Vagina (tissue), 2 donors: ENCODE measurements at regions not wholly inside any gene's neighbourhood (a gene's known extent, or its start where the extent isn't known, plus 50 kb on each side); places are given as distances from the start of the nearest gene placed in this dataset.

Experiments used
- DNase-seq, 2 donors: peaks; one replicate each; pipeline ENCODE4 v3.0.0-alpha.2; 2017; ENCODE audit errors: extremely low spot score in 2 of 2
- H3K27ac ChIP-seq: fragments of 200-600 bp; sonication (generic); one replicate; pipeline ENCODE4 v1.5.1; 2019
- H3K27me3 ChIP-seq: fragments of 200-600 bp; sonication (generic); one replicate; pipeline ENCODE4 v1.5.1; 2019
- H3K36me3 ChIP-seq, 2 donors: fragments of 200-600 bp; sonication (generic); one replicate each; pipeline ENCODE4 v1.5.1; 2017 to 2019
- H3K4me1 ChIP-seq: fragments of 200-600 bp; sonication (generic); one replicate; pipeline ENCODE4 v1.5.1; 2019
- H3K4me3 ChIP-seq, 2 donors: fragments of 200-600 bp; sonication (generic); 1 replicate in 1 of 2; 2 replicates in 1 of 2; pipeline ENCODE4 v1.5.1; 2016 to 2019
- H3K9me3 ChIP-seq: fragments of 200-600 bp; sonication (generic); one replicate; pipeline ENCODE4 v1.5.1; 2019
- POLR2A ChIP-seq, 2 donors: fragments of 450-650 bp; IDR thresholded peaks; one replicate each; pipeline ENCODE4 v1.6.1; 2017; ENCODE audit warnings: antibody characterized with exemption in 2 of 2, mild to moderate bottlenecking in 2 of 2, moderate library complexity in 2 of 2
- POLR2AphosphoS5 ChIP-seq, 2 donors: sonication (generic); formaldehyde crosslinking; IDR thresholded peaks; one replicate each; pipeline ENCODE4 v1.9.0; 2017; ENCODE audit warnings: antibody characterized with exemption in 2 of 2, mild to moderate bottlenecking in 2 of 2, low read depth in 1 of 2; ENCODE audit not compliant: insufficient read depth in 1 of 2
- intact Hi-C: fragments of 100-400 bp; cut with DNase I; formaldehyde crosslinking; loops from one replicate; pipeline ENCODE4 v1.15.1; 2023
- TF ChIP-seq, protein P1 (sequence below), 3 experiments: fragments of 450-650 bp in 2 of 3; fragments of 200-600 bp in 1 of 3; sonication (generic) in 1 of 3; IDR thresholded peaks; one replicate each; pipeline ENCODE4 v1.5.1; 2017 to 2019; ENCODE audit warnings: antibody characterized with exemption in 3 of 3, mild to moderate bottlenecking in 2 of 3, moderate library complexity in 2 of 3

GRCh38 chr9:7237473-7238246, 479.9 kb downstream of the KDM4C start:
- H3K36me3 ChIP-seq: no peaks in the 10 kb centered on the region
- no peaks in the 10 kb centered on the region for H3K9me3 ChIP-seq
- intact Hi-C loops: no loop called here
- no peaks in the 10 kb centered on the region for H3K4me1 ChIP-seq
- H3K4me3 ChIP-seq: no peak overlapping the region
- DNase-seq: no peak
- H3K27ac ChIP-seq: no peak overlapping the region
- no peaks in the 10 kb centered on the region for H3K27me3 ChIP-seq
- TF ChIP-seq POLR2AphosphoS5 (IDR thresholded peaks at IDR 0.05; ENCODE audit: insufficient read depth in 1 of 2, low read depth in 1 of 2) (no peak), POLR2A (IDR thresholded peaks at IDR 0.05) (no peak)
- TF ChIP-seq, protein P1, sequence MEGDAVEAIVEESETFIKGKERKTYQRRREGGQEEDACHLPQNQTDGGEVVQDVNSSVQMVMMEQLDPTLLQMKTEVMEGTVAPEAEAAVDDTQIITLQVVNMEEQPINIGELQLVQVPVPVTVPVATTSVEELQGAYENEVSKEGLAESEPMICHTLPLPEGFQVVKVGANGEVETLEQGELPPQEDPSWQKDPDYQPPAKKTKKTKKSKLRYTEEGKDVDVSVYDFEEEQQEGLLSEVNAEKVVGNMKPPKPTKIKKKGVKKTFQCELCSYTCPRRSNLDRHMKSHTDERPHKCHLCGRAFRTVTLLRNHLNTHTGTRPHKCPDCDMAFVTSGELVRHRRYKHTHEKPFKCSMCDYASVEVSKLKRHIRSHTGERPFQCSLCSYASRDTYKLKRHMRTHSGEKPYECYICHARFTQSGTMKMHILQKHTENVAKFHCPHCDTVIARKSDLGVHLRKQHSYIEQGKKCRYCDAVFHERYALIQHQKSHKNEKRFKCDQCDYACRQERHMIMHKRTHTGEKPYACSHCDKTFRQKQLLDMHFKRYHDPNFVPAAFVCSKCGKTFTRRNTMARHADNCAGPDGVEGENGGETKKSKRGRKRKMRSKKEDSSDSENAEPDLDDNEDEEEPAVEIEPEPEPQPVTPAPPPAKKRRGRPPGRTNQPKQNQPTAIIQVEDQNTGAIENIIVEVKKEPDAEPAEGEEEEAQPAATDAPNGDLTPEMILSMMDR (IDR thresholded peaks at IDR 0.05): no peak

DNA sequence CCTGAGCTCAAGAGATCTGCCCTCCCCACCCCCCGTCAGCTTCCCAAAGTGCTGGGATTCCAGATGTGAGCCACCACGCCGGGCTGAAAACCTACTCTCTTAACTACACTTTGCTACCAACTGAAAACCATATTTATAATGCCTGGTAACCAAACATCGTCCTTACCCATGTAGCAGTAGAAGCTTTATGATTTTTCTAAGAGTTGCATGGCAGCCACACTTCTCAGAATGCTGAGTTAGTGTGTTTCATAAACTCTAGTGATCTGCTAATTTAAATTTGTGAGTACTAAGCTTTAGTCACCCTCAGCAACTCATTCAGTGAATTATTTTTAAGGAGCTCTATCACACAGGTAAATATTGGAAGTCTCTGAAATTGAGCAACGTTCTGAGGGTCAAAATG, 478.4 kb downstream of the KDM4C start:
- TF ChIP-seq, protein P1 (IDR thresholded peaks at IDR 0.05): no peak
- TF ChIP-seq POLR2AphosphoS5 (IDR thresholded peaks at IDR 0.05; ENCODE audit: insufficient read depth in 1 of 2, low read depth in 1 of 2) (no peak), POLR2A (IDR thresholded peaks at IDR 0.05) (no peak)
- Histone ChIP-seq H3K4me1 (no peaks in the 10 kb centered on the region), H3K9me3 (no peaks in the 10 kb centered on the region), H3K27me3 (no peaks in the 10 kb centered on the region), H3K4me3 (no peak overlapping the region), H3K36me3 (no peaks in the 10 kb centered on the region), H3K27ac (no peak overlapping the region)
- intact Hi-C loops: no loop called here
- no peak for DNase-seq

GRCh38 chr9:7234144-7234543, 476.4 kb downstream of the KDM4C start:
- H3K27ac ChIP-seq: no peak overlapping the region
- no peak overlapping the region for H3K4me3 ChIP-seq
- TF ChIP-seq POLR2AphosphoS5 (IDR thresholded peaks at IDR 0.05; ENCODE audit: insufficient read depth in 1 of 2, low read depth in 1 of 2): no peak
- TF ChIP-seq POLR2A (IDR thresholded peaks at IDR 0.05): no peak
- TF ChIP-seq, protein P1 (IDR thresholded peaks at IDR 0.05): no peak
- H3K9me3 ChIP-seq: no peaks in the 10 kb centered on the region
- peak in 1 of 2 donors; percentile 42 for DNase-seq
- intact Hi-C loops: no loop called here
- no peaks in the 10 kb centered on the region for H3K27me3 ChIP-seq
- no peaks in the 10 kb centered on the region for H3K4me1 ChIP-seq
- H3K36me3 ChIP-seq: no peaks in the 10 kb centered on the region

GRCh38 chr9:7229571-7229970, 471.8 kb downstream of the KDM4C start:
- TF ChIP-seq, protein P1 (IDR thresholded peaks at IDR 0.05): no peak
- TF ChIP-seq POLR2A (IDR thresholded peaks at IDR 0.05): no peak
- no peak for TF ChIP-seq POLR2AphosphoS5 (IDR thresholded peaks at IDR 0.05; ENCODE audit: insufficient read depth in 1 of 2, low read depth in 1 of 2)
- H3K4me3 ChIP-seq: no peak overlapping the region
- no peaks in the 10 kb centered on the region for H3K4me1 ChIP-seq
- no peak overlapping the region for H3K27ac ChIP-seq
- DNase-seq: peak in 1 of 2 donors; percentile 34
- intact Hi-C loops: no loop called here
- no peaks in the 10 kb centered on the region for H3K9me3 ChIP-seq
- no peaks in the 10 kb centered on the region for H3K27me3 ChIP-seq
- H3K36me3 ChIP-seq: no peaks in the 10 kb centered on the region

DNA sequence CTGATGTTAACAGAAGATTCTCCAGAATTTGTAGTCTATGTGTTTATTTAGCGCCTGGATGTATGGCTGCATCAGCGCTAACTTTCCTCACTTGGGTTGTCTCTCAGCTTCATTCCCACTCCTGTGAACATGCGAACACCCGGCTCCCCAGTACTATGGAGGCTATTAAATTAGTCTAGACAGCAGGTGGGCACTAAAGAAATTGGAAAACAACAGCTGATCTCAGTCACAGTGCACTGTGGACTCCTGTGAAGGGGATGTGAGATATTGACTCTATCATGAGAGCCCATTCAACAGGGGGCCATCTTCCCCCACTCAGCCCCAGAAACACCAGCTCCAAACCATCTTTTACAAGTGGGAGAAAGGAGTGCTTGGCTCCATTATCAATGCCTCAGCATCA, 471.0 kb downstream of the KDM4C start:
- Histone ChIP-seq H3K27me3 (no peaks in the 10 kb centered on the region), H3K27ac (no peak overlapping the region), H3K4me1 (no peaks in the 10 kb centered on the region), H3K36me3 (no peaks in the 10 kb centered on the region), H3K9me3 (no peaks in the 10 kb centered on the region), H3K4me3 (no peak overlapping the region)
- intact Hi-C loops: no loop called here
- TF ChIP-seq, protein P1 (IDR thresholded peaks at IDR 0.05): no peak
- TF ChIP-seq POLR2AphosphoS5 (IDR thresholded peaks at IDR 0.05; ENCODE audit: insufficient read depth in 1 of 2, low read depth in 1 of 2) (no peak), POLR2A (IDR thresholded peaks at IDR 0.05) (no peak)
- peak in 1 of 2 donors; percentile 62 for DNase-seq
